GM18951 (cell line): ENCODE measurements at regions not wholly inside any gene's neighbourhood (a gene's known extent, or its start where the extent isn't known, plus 50 kb on each side); places are given as distances from the start of the nearest gene placed in this dataset.

ENCODE experiments used
- POLR2A ChIP-seq: IDR thresholded peaks from 4 replicates; pipeline ENCODE4 v1.6.1; 2011; ENCODE audit warnings: mild to moderate bottlenecking; ENCODE audit not compliant: insufficient read length, insufficient read depth; ENCODE audit errors: extremely low read depth
- in situ Hi-C: fragments of 300-500 bp; cut with MboI; formaldehyde crosslinking; loops from one replicate; pipeline ENCODE4 v1.12.0; 2022; ENCODE audit warnings: low sequenced_read_pairs, mixed read lengths, inconsistent platforms; ENCODE audit not compliant: unreplicated experiment

GRCh38 chr10:116792817-116793216 lies 50.5 kb upstream of the HSPA12A start:
- TF ChIP-seq POLR2A = no peak
- in situ Hi-C loops = loop anchor here (5.0 kb wide), 1 partner anchor 379 kb away; no protein-coding TSS in a partner anchor

GRCh38 chr10:116796469-116796868 lies 52.8 kb upstream of the ENO4 start:
- in situ Hi-C loops = no loop called here
- TF ChIP-seq POLR2A = no peak

- in situ Hi-C loops = no loop called here
- no peak for TF ChIP-seq POLR2A
Measured at GRCh38 chr10:116796910-116797513, 52.3 kb upstream of the ENO4 start.

- TF ChIP-seq POLR2A = no peak
- in situ Hi-C loops = no loop called here
Measured at GRCh38 chr10:116798859-116799258, 50.4 kb upstream of the ENO4 start.
